CD14-positive monocyte (primary cell): ENCODE measurements at regions not wholly inside any gene's neighbourhood (a gene's known extent, or its start where the extent isn't known, plus 50 kb on each side); places are given as distances from the start of the nearest gene placed in this dataset.

ENCODE experiments used
- DNase-seq, 3 donors: peaks; one replicate each; pipeline ENCODE4 v3.0.0-alpha.2; 2011 to 2022
- H2AFZ ChIP-seq: 2 replicates; pipeline ENCODE4 v1.6.0; 2012; ENCODE audit warnings: mild to moderate bottlenecking, low read depth, low read length, inconsistent platforms; ENCODE audit not compliant: insufficient read depth, poor library complexity, severe bottlenecking
- H3K27ac ChIP-seq, 2 donors: 1 replicate in 1 of 2; 2 replicates in 1 of 2; pipeline ENCODE4 v1.5.1; 2012 to 2013; ENCODE audit warnings: low read length in 2 of 2, control low read depth in 1 of 2, inconsistent platforms in 1 of 2, low read depth in 1 of 2, mild to moderate bottlenecking in 1 of 2
- H3K27me3 ChIP-seq, 2 donors: one replicate each; pipeline versions ENCODE4 v1.6.0 to v1.6.1; 2011 to 2013; ENCODE audit warnings: low read length in 2 of 2; ENCODE audit not compliant: control insufficient read depth in 2 of 2, insufficient read depth in 2 of 2
- H3K36me3 ChIP-seq, 2 donors: replicated peaks in 1 of 2; 1 replicate in 1 of 2; 2 replicates in 1 of 2; pipeline versions ENCODE4 v1.5.1 to v1.6.1; 2012 to 2013; ENCODE audit warnings: low read length in 2 of 2, control low read depth in 1 of 2, inconsistent platforms in 1 of 2, mild to moderate bottlenecking in 1 of 2; ENCODE audit not compliant: insufficient read depth in 2 of 2, control insufficient read depth in 1 of 2
- H3K4me1 ChIP-seq, 2 donors: 1 replicate in 1 of 2; 2 replicates in 1 of 2; pipeline versions ENCODE4 v1.5.1 to v1.6.1; 2012 to 2013; ENCODE audit warnings: low read length in 2 of 2, control low read depth in 1 of 2, inconsistent platforms in 1 of 2, mild to moderate bottlenecking in 1 of 2, moderate library complexity in 1 of 2; ENCODE audit not compliant: insufficient read depth in 2 of 2, control insufficient read depth in 1 of 2
- H3K4me2 ChIP-seq: replicated peaks from 2 replicates; pipeline ENCODE3; 2012; ENCODE audit warnings: low read length, moderate library complexity, mild to moderate bottlenecking; ENCODE audit not compliant: poor library complexity, severe bottlenecking; ENCODE audit errors: extremely low read depth
- H3K4me3 ChIP-seq, 3 experiments: fragments of 200-600 bp in 1 of 3; sonication (generic) in 1 of 3; replicated peaks in 1 of 3; 1 replicate in 2 of 3; 2 replicates in 1 of 3; pipeline ENCODE4 v1.5.1; 2011 to 2013; ENCODE audit warnings: low read length in 3 of 3, mild to moderate bottlenecking in 3 of 3, control low read depth in 2 of 3, low read depth in 2 of 3, inconsistent platforms in 1 of 3, moderate library complexity in 1 of 3
- H3K79me2 ChIP-seq: 2 replicates; pipeline ENCODE4 v1.6.0; 2012; ENCODE audit warnings: mild to moderate bottlenecking, control low read depth, inconsistent platforms, low read length, moderate library complexity; ENCODE audit not compliant: insufficient read depth
- H3K9ac ChIP-seq: 2 replicates; pipeline ENCODE4 v1.6.0; 2017; ENCODE audit warnings: low read length, mild to moderate bottlenecking; ENCODE audit not compliant: insufficient read depth, poor library complexity, severe bottlenecking
- H3K9me3 ChIP-seq, 2 donors: replicated peaks in 1 of 2; 1 replicate in 1 of 2; 2 replicates in 1 of 2; pipeline versions ENCODE4 v1.5.1 to v1.6.1; 2012 to 2013; ENCODE audit warnings: low read length in 2 of 2, control low read depth in 1 of 2; ENCODE audit not compliant: control insufficient read depth in 1 of 2, insufficient read depth in 1 of 2
- H4K20me1 ChIP-seq: 2 replicates; pipeline ENCODE4 v1.6.0; 2012; ENCODE audit warnings: mild to moderate bottlenecking, low read length, control low read depth, moderate library complexity; ENCODE audit not compliant: insufficient read depth
- H3K27ac Mint-ChIP-seq, 7 donors: one replicate each; pipeline ENCODE4 v1.8.0; 2020; ENCODE audit warnings: mild to moderate bottlenecking in 7 of 7, mixed read lengths in 7 of 7, moderate library complexity in 6 of 7, inconsistent platforms in 2 of 7
- H3K27me3 Mint-ChIP-seq, 3 donors: one replicate each; pipeline ENCODE4 v1.8.0; 2021 to 2022; ENCODE audit warnings: low read depth in 3 of 3, mild to moderate bottlenecking in 3 of 3, mixed read lengths in 3 of 3, moderate library complexity in 3 of 3, inconsistent platforms in 1 of 3
- H3K36me3 Mint-ChIP-seq, 2 donors: one replicate each; pipeline ENCODE4 v1.8.0; 2020; ENCODE audit warnings: mixed read lengths in 2 of 2, inconsistent platforms in 1 of 2, mild to moderate bottlenecking in 1 of 2
- H3K4me1 Mint-ChIP-seq: one replicate; pipeline ENCODE4 v1.8.0; 2020; ENCODE audit warnings: mild to moderate bottlenecking, mixed read lengths
- H3K4me3 Mint-ChIP-seq, 2 donors: one replicate each; pipeline ENCODE4 v1.8.0; 2020; ENCODE audit warnings: mild to moderate bottlenecking in 2 of 2, mixed read lengths in 2 of 2, moderate library complexity in 1 of 2
- H3K9me3 Mint-ChIP-seq, 7 donors: one replicate each; pipeline ENCODE4 v1.8.0; 2020 to 2022; ENCODE audit warnings: mixed read lengths in 7 of 7, mild to moderate bottlenecking in 6 of 7, moderate library complexity in 6 of 7, inconsistent platforms in 2 of 7
- WGBS: methylation state at CpG from one replicate; pipeline ENCODE4 v1.1.5; 2013; ENCODE audit warnings: missing lambda C conversion rate; ENCODE audit not compliant: insufficient coverage; 5-methylcytosine and 5-hydroxymethylcytosine counted together
- intact Hi-C, 2 donors: fragments of 100-400 bp; cut with micrococcal nuclease; formaldehyde crosslinking; loops; one replicate each; pipeline versions ENCODE4 v1.15.0 to v1.15.1; 2023
- TF ChIP-seq, protein P1 (sequence below): fragments of 200-600 bp; IDR thresholded peaks from one replicate; pipeline ENCODE4 v1.8.0; 2022; ENCODE audit warnings: antibody characterized with exemption, mild to moderate bottlenecking

DNA sequence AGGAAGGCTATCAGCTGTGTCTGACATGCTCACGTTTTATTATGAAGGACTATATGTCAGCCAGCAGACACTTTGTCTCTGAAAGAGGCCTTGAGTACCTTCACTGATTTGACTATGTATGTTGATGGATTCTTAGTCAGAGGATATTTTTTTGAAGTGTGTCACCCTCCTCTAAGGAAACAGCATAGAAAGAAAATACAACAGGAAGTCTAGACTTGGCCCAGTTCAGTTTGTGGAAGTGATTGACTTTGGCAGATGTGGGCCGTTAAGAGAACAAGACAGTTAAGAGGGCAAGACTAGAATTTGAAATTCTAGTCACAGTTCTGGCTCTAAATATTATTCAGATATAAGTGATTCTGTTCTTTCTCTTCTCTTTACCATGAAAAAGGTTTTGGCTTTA is 471.5 kb downstream of the CDH8 start:
- Mint-ChIP-seq H3K4me3 (no peak overlapping the region), H3K27me3 (no peaks in the 10 kb centered on the region), H3K4me1 (no peaks in the 10 kb centered on the region), H3K27ac (no peak overlapping the region), H3K9me3 (peaks cover 0 to 4% (median 0%) of the 10 kb centered on the region in 7 donors), H3K36me3 (no peaks in the 10 kb centered on the region)
- no peaks in the 10 kb centered on the region for H4K20me1 ChIP-seq
- intact Hi-C loops: no loop called here
- H3K36me3 ChIP-seq: no peaks in the 10 kb centered on the region
- no peak overlapping the region for H3K4me2 ChIP-seq
- no peaks in the 10 kb centered on the region for H3K27me3 ChIP-seq
- DNase-seq: no peak
- H3K79me2 ChIP-seq: no peaks in the 10 kb centered on the region
- WGBS: 80% methylated on average over 1 of the region's 2 CpGs
- no peak overlapping the region for H3K9ac ChIP-seq
- peaks cover 0 to 3% of the 10 kb centered on the region in 2 donors for H3K9me3 ChIP-seq
- no peak overlapping the region for H2AFZ ChIP-seq
- no peaks in the 10 kb centered on the region for H3K4me1 ChIP-seq
- H3K4me3 ChIP-seq: no peak overlapping the region
- H3K27ac ChIP-seq: no peak overlapping the region
- TF ChIP-seq, protein P1, sequence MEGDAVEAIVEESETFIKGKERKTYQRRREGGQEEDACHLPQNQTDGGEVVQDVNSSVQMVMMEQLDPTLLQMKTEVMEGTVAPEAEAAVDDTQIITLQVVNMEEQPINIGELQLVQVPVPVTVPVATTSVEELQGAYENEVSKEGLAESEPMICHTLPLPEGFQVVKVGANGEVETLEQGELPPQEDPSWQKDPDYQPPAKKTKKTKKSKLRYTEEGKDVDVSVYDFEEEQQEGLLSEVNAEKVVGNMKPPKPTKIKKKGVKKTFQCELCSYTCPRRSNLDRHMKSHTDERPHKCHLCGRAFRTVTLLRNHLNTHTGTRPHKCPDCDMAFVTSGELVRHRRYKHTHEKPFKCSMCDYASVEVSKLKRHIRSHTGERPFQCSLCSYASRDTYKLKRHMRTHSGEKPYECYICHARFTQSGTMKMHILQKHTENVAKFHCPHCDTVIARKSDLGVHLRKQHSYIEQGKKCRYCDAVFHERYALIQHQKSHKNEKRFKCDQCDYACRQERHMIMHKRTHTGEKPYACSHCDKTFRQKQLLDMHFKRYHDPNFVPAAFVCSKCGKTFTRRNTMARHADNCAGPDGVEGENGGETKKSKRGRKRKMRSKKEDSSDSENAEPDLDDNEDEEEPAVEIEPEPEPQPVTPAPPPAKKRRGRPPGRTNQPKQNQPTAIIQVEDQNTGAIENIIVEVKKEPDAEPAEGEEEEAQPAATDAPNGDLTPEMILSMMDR: no peak

DNA sequence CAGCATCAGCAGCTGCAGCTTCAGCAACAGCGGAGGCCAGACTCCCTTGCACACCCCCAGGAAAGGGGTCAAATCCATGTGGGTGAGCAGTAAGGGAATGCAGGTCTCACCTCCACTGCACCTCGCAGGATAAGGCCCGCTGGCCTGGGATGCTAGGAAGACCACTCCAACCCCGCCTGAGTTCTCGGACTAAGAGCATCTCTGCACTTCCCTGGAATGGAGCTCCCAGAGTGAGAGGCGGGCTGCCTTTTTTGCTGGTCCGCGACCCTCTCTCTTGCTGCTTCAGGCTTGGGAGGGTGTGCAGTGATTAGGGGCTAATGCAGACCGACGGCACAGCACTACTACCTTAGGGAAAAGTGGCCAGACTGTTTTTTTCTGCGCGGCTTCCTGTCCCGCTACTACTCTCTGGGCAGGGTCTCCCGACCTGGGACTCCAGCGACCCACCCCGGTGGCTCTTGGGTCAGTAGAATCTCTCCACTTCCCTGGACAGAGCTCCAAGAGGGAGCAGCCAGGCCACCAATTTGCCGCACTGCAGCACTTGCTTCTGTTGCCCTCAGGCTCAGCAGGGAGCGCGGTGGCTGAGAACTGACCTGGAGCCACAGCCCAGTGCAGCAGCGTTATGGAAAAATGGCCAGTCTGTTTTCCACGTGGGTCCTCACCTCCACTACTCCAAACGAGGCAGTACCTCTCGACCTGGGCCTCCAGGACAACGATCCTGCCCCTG is 480.4 kb downstream of the CDH8 start:
- H3K4me3 ChIP-seq: no peak overlapping the region
- H3K4me2 ChIP-seq: no peak overlapping the region
- no peak for DNase-seq
- TF ChIP-seq, protein P1: no peak
- peaks cover 0 to 4% (median 0%) of the 10 kb centered on the region in 7 donors for H3K9me3 Mint-ChIP-seq
- no peaks in the 10 kb centered on the region for H3K27me3 Mint-ChIP-seq
- H3K79me2 ChIP-seq: no peaks in the 10 kb centered on the region
- H3K4me1 ChIP-seq: no peaks in the 10 kb centered on the region
- WGBS: 88% methylated on average over 24 of the region's 24 CpGs
- no peaks in the 10 kb centered on the region for H4K20me1 ChIP-seq
- intact Hi-C loops: no loop called here
- H3K36me3 Mint-ChIP-seq: no peaks in the 10 kb centered on the region
- no peaks in the 10 kb centered on the region for H3K36me3 ChIP-seq
- H3K4me1 Mint-ChIP-seq: no peaks in the 10 kb centered on the region
- H3K4me3 Mint-ChIP-seq: no peak overlapping the region
- H3K9me3 ChIP-seq: peaks cover 0 to 10% of the 10 kb centered on the region in 2 donors
- H3K27me3 ChIP-seq: no peaks in the 10 kb centered on the region
- no peak overlapping the region for H3K27ac Mint-ChIP-seq
- H3K27ac ChIP-seq: no peak overlapping the region
- H3K9ac ChIP-seq: no peak overlapping the region
- H2AFZ ChIP-seq: no peak overlapping the region
